GM19025 (cell line): ENCODE measurements at regions not wholly inside any gene's neighbourhood (a gene's known extent, or its start where the extent isn't known, plus 50 kb on each side); places are given as distances from the start of the nearest gene placed in this dataset.
"Not testable (repeated sequence)": the region's sequence is repeated elsewhere in the genome, so short reads cannot be mapped to it uniquely, and the experiment has no call there.

Source experiments
- ATAC-seq: cut with Tn5 transposase; IDR thresholded peaks from one replicate; pipeline ENCODE4 v1.9.1; 2021; ENCODE audit warnings: mild to moderate bottlenecking, low read depth, moderate library complexity; ENCODE audit not compliant: unreplicated experiment

DNA sequence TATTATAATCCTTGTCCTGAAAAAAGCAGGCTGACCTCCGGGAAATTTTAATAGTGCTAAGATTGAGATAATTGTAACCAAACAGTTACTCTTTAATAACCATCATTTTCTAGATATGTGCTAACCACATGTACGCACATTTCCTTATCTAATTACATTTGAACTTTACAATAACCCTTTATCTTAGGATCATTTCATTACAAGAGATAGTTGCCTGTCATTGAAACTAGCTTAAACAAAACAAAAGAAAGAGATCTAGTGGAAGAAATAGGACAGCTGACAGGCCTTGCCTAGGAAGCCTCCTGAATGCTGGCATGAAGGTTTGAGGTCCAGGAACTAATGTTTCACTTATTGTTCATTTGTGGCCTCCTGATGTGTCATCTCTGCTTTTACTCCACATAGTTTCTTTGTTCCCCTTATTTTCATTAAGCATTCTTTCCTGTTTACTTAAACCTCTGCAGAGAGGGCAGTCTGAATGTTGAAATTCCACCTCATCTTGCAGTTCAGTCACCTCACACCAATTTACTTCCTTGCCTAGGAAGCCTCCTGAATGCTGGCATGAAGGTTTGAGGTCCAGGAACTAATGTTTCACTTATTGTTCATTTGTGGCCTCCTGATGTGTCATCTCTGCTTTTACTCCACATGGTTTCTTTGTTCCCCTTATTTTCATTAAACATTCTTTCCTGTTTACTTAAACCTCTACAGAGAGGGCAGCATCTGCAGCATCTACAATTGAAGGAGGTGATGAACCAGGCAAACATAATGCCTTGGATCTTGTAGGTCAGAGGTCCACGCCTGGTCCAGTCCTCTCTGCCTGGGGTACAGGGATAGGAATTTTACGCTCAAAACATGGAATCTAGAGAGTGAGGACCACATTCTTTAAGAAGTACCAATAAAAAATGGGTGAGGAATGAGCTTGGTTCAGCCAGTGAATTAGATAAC is 247.5 kb downstream of the SPATA31A6 start:
- ATAC-seq = not testable (repeated sequence)

DNA sequence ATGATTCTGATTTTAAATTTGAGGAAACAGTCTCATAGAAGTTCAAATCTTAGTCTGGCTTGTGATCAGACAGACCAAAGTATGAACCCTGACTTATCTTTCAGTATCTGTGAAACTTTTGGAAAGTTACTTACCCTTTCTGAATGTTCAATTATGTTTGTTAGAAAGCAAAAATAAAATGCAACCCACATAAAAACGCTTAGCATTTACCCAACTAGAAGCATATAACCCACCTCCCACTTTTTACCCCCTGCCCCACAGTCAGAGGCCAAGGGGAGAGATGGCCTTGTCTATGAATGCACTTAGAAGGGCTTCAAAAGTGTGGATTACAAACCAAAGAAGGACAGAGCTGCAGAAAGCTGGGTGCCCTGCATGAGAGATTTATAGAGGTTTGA is 248.2 kb downstream of the SPATA31A6 start:
- not testable (repeated sequence) for ATAC-seq

DNA sequence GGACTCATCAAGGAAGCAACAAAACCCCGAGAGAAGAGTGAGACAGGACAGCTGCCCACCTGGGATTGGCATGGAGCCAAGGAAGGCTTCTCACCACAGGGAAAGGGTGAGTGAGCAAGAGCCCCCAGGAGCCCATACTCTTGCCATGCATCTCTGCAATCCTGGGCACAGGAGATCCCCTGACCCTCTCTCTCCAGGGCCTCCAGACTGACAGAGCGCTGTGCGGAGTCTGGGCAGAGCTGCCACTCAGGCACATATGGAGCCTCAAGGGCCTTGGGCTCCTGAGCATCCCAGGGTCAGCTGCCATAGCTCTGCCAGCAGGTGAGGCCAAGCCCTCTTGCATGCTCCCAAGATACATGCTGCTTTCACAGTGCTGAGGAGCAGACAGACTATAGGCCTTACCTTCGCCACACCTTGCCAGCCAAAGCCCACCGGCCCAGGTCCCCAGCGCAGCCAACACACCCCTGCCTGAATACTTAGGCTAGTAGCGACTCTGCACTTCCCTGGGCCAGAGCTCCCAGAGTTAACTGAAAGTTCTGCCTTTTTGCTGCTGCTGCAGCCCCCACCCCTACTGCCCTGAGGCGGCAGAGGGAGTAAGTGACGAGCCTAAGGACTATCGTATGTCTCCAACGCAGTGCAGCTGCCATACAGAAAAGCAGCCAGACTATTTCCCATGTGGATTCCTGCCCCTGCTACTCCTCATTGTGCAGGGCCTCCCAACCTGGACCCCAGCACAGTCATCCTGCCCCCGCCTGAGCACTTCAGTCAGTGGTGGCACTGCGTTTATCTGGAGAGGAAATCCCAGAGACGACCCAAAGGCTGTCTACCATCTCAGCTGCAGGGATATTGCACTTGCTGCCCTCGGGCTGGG is 251.6 kb downstream of the SPATA31A6 start:
- not testable (repeated sequence) for ATAC-seq

DNA sequence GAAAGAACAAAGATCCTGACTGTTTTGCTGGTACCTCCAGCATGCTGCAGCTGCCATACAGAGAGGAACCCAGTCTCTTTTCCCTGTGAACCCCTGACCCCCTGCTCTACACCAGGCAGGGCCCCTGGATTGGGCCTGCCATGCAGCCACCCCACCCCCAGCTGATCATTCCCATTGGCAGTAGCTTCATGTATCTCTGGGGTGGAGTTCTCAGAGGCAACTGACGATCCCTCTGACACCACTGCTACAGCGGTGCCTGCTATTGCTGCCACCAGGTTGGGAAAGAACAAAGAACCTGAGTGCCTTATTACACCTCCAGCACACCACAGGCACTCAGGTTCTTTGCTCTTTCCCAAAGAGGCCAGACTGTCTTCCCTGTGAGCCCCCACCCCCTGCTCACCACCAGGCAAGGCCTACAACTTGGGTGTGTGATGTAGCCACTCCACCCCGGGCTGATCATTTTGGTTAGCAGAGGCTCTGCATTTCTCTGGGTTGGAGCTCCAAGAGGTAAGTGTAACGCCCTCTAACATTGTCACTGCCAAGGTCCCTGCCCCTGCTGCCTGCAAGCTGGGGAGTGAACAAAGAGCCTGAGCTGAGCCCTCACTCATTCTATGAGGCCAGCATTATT is 252.4 kb downstream of the SPATA31A6 start:
- not testable (repeated sequence) for ATAC-seq

DNA sequence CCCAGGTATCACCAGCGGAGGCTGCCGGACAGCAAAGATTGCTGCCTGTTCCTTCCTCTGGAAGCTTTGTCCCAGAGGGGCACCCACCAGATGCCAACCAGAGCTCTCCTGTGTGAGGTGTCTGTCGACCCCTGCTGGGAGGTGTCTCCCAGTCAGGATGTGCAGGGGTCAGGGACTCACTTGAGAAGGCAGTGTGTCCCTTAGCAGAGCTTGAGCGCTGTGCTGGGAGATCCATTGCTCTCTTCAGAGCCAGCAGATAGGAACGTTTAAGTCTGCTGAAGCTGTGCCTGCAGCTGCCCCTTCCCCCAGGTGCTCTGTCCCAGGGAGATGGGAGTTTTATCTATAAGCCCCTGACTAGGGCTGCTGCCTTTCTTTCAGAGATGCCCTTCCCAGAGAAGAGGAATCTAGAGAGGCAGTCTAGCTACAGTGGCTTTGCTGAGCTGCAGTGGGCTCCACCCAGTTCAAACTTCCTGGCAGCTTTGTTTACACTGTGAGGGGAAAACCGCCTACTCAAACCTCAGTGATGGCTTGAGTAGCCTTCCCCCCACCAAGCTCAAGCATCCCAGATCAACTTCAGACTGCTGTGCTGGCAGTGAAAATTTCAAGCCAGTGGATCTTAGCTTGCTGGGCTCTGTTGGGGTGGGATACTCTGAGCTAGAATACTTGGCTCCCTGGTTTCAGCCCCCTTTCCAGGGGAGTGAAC is 253.7 kb downstream of the SPATA31A6 start:
- peak; percentile 76 for ATAC-seq

DNA sequence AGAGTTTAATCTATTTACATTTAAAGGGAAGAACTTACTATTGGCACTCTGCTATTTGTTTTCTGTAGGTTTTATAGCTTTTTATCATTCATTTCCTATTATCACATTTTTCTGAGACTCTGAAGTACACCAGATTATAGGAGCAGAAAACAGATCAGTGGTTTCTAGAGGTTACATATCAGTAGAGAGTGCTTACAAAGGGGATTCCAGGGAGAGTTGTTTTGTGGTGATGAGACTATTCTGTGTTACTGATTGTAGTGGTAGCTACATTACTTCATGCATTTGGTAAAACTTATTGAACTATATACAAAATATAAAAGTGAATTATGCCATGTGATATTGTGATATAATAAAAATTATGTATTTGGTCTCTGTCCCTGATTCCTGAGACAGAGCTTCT is 259.2 kb downstream of the SPATA31A6 start:
- not testable (repeated sequence) for ATAC-seq

DNA sequence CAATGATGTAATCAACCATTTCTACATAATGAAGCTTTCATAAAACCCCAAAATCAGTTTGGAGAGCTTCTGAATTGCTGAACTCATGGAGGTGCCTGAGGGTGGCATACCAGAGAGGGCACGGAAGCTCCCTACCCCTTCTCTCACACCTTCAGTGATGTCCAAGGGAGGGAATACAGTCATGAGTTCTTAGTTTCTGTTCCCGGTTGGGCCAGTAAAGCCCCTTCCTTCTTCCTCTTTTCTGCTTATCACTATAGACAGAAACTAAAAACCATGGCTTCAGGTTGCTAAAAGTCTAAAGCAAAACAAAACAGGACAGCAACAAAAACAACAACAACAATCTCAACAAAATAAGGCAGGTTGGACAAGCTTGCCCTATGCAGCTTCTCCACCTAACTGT is 260.0 kb downstream of the SPATA31A6 start:
- not testable (repeated sequence) for ATAC-seq

DNA sequence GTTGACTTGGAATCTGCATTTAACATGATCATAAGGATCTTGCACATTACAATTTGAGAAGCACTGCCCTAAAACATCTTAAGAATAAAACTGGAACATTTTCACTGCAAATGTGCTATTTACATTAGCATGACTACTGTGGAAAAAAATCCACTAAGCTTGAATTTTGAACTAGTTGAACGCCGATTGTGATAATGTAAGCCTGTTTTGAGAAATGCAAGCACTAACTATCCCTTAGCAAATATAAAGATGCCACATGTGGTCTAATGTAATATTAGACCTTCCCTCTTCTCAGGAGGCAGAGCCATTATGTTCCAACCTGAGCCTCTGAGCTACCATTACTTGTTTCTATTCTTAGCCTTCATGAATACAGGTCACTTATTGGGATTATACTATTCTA is 278.0 kb downstream of the SPATA31A6 start:
- ATAC-seq = not testable (repeated sequence)

DNA sequence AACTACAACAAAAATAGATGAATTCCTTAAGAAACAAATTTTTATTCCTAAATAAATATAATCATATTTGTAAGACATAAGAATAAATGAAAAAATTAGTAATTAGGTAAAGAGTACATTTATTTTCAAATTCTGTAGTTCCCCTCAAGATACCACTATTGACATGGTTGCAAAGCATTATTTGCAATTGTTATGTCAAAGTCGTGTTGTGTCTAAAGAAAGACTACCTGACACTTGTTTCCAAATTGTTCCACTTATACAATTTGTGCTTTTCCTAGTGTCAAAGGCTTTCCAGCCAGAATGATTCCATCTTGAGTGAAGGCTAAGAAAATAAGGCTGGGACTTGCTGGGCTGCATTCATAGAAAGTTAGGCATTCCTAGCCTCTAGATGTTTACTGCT is 278.4 kb downstream of the SPATA31A6 start:
- not testable (repeated sequence) for ATAC-seq

DNA sequence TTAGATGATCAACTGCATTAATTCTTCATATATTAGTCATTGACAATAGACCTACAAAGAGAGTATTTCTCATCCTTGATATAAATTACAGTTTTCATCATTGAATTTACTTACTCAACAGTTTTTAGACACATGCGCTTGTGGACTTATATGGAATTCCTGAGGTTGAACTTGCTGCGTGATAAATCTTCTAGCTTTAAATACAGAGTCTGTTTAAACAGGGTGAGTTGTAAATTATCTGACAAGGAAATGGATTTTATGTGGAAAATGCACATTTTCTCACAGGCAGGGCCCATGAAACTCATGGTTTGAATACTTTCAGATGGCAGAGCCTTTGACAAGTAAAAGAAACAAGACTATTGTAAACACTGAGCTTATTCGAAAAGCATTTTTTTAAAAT is 280.5 kb downstream of the SPATA31A6 start:
- not testable (repeated sequence) for ATAC-seq

DNA sequence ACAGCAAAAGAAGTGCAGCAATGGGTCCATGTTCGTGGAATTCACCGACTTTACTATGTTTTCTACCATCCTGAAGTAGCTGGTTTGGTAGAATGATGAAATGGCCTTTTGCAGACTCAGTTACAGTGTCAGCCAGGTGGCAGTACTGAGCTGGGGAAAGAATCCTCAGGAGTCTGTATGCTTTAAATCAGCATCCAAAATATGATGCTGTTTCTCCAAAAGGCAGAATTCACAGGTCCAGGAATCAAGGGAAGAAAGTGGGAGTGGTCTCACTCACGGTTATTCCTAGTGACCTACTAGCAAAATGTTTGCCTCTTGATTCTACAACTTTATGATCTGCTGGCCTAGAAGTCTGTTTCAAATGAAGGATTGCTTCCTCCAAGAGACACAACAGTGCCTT is 287.1 kb downstream of the SPATA31A6 start:
- ATAC-seq = not testable (repeated sequence)

DNA sequence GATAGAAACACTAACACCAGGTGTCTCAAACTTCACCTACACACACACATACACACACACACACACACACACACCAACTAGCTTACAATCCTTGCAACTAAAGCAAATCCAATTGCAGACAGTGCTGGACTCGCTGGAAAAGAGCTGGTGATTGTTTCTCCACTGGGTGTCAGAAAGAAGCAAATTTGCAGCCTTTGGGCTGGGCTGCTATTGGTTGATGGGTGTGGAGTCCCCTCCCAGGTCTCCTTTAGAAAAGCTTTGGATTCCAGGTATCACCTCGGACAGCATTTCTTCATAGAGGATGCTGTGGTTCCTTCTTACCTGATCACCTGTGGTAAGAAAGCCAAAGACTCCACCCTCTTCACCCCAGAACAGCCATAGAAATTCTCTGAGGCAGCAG is 307.5 kb downstream of the SPATA31A6 start:
- not testable (repeated sequence) for ATAC-seq

DNA sequence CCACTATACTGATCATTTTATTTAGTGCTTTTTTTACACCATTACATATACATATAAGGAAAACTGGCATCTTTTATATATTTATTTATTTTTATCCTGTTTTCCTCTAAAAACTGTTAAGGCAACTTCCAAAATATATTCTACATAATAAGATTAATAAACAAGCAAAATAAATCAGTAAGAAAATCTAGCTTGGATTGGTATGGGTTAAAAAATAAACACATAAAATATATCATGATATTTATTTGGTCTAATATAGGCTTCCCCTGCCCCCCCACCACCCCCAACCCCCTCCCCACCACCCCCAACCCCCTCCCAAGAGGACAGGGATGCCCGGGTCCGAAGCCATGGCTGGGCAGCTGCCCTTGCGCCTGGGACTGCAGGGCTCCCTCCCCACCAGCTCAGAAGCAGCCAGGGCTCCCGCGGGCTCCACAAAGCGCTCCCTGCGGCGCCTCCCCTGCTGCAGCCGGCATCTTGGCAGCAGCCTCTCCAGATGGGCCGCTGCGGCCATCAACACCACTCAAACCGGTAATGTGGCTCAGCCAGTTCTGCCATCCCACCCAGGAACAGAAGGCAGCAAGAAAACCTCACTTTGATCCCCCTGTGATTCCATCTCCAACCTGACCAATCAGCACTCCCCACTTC is 319.3 kb downstream of the SPATA31A6 start:
- ATAC-seq = not testable (repeated sequence)

DNA sequence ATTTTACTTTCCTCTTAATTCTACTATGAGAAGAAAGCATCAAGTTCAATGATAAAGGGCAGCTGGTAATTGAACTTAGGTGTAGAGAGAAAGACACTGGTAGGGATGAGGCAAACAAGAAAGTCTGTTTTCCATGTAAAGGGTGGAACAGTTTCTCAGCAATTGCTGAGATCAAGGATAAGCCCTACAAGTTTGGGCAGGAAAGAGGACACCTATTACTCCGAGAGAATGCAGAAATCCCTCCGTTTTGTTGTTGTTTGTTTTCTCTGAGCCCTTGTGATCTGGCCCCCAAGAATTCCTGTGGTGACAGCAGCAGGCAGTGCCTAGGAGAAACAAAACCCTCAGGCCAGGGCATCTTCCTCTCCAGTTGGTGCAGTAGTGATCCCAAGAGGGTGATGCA is 324.7 kb downstream of the SPATA31A6 start:
- not testable (repeated sequence) for ATAC-seq

DNA sequence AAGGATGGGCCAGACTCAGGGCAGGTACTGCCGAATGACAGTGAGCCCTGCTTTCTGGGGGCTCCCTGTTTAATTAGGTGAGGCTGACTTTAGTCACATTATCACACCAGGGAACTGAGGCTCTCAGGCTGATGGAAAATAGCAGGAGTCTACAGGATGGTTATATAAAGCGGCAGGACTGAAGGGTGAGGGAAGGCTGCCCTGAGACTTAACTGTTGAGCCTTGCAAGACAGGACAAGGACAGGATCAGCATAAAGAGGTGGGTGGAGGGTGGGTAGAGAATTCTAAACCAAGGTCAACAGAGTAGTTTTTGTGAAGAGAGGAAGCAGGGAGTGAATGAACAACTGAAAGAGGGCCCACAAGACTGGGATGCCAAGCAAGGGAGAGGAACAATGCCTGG is 330.1 kb downstream of the SPATA31A6 start:
- not testable (repeated sequence) for ATAC-seq

DNA sequence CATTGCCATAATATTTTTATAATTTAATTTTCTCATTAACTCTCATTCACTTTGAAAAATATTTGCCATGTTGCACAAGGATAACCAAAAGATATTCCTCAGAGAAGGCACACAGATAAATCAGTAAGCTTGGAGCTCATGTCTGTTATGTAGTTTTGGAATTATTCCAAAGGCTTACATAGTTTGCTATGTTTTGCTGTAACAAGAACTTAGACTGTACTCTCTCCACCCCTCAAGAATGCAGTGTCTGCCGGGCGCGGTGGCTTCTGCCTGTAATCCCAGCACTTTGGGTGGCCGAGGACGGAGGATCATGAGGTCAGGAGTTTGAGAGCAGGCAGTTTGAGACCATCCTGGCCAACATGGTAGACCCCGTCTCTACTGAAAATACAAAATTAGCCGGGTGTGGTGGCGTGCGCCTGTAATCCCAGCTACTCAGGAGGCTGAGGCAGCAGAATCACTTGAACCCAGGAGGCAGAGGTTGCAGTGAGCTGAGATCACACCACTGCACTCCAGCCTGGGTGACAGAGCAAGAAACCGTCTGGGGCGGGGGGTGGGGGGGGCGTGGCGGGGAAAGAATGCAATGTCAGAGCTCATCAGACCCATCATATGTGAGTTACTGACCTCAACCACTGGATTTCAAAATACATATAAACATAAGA is 351.0 kb downstream of the SPATA31A6 start:
- not testable (repeated sequence) for ATAC-seq

DNA sequence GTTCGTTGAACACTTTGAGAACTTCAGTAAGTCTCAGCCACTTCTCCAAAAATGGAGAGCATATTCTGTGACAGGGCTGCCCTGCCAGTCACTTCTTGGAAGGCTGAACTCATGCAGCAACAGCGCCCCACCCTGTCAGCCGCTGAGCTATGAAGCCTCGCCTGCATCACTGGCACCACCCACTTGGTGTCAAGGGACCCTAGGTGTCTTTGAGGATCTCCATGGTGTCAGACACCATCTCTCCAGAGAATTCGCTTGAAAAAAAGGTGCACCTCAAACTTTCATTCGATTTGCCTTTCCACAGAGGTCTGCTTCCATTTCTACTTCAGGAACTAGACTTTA is 351.5 kb downstream of the SPATA31A6 start:
- not testable (repeated sequence) for ATAC-seq

DNA sequence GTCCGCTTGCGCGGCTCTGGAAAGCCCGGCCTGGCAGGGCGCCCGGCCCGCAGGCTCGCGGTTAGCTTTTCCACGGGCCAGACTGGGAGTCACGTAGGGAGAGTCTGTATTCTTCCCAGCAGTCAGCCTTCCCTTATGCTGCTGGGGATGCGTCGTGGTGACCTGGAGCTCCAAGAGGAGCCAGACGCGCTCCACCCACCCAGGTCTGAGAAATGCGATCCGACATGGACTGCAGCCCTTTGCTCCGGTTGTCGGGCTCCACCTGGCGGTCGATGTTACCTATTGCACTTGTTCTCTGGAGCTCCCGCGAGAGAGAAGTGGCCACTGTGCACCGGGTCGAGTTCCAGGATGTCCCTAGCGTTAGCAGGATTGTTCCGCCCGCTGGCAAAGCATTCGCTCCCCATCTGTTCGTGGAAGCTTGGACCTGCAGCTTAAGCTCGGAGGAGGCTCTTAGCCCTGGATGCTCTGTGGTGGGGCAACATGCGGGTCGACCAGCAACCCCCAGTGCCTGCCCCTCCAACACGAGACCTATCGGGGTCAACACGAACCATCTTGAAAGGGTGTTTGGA is 367.4 kb downstream of the SPATA31A6 start:
- ATAC-seq = peak; percentile 53

DNA sequence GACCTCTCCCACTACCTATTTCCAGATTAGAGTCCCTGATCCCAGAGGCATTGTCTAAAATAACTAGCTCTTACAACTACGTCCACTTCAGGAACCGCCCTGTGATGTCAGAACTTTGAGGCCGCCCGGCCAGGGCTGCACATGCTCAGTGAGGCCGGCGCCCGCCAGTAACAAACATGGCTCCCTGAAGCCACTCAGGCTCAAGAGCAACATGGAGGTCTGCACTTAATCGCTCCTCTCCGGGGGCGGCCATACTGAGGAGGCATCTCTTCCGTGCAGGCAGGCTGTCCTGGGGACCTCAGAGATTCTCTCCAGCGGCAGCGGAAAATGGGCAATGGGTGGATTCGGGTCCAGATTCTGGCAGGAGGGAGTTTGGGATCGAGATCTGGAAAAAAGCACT is 385.1 kb downstream of the SPATA31A6 start:
- not testable (repeated sequence) for ATAC-seq
